Body of pancreas (tissue), 4 donors: ENCODE measurements at regions not wholly inside any gene's neighbourhood (a gene's known extent, or its start where the extent isn't known, plus 50 kb on each side); places are given as distances from the start of the nearest gene placed in this dataset.

Experiments
- CTCF ChIP-seq, 7 experiments: fragments of 450-650 bp in 4 of 7; fragments of 200-600 bp in 3 of 7; sonication (generic) in 3 of 7; IDR thresholded peaks; one replicate each; pipeline ENCODE4 v1.5.1; 2016 to 2019; ENCODE audit warnings: antibody characterized with exemption in 7 of 7
- POLR2A ChIP-seq, 3 donors: fragments of 450-650 bp; IDR thresholded peaks; one replicate each; pipeline ENCODE4 v1.6.1; 2016; ENCODE audit warnings: antibody characterized with exemption in 3 of 3, mild to moderate bottlenecking in 2 of 3

DNA sequence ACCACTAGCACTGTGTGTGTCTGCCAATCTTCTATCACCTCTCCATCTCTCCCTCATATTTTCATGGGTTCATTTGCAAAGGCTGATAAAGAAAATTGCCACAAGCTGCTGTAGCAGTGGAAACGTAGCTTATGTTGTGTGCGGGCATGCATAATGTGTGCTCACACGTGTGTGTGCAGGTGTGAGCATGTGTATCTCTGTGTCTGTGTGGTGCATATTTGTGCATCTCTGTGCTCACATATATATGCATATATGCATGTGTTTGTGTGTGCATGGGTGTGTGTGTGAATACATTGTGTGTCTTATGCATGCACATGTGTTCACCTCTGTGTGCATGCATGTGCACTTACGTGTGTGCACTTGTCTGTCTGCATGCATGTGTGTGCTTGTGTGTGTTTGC is 181.8 kb upstream of the UBL3 start:
- TF ChIP-seq CTCF (IDR thresholded peaks at IDR 0.05) (no peak), POLR2A (IDR thresholded peaks at IDR 0.05) (no peak)
